HG03108 (cell line): ENCODE measurements at regions not wholly inside any gene's neighbourhood (a gene's known extent, or its start where the extent isn't known, plus 50 kb on each side); places are given as distances from the start of the nearest gene placed in this dataset.
"Not testable (repeated sequence)": the region's sequence is repeated elsewhere in the genome, so short reads cannot be mapped to it uniquely, and the experiment has no call there.

ENCODE experiments used
- ATAC-seq: cut with Tn5 transposase; IDR thresholded peaks from one replicate; pipeline ENCODE4 v1.9.1; 2021; ENCODE audit warnings: moderate library complexity; ENCODE audit not compliant: unreplicated experiment

- no peak for ATAC-seq
Measured at GRCh38 chr6:140372064-140372463, 997.6 kb upstream of the CITED2 start.

DNA sequence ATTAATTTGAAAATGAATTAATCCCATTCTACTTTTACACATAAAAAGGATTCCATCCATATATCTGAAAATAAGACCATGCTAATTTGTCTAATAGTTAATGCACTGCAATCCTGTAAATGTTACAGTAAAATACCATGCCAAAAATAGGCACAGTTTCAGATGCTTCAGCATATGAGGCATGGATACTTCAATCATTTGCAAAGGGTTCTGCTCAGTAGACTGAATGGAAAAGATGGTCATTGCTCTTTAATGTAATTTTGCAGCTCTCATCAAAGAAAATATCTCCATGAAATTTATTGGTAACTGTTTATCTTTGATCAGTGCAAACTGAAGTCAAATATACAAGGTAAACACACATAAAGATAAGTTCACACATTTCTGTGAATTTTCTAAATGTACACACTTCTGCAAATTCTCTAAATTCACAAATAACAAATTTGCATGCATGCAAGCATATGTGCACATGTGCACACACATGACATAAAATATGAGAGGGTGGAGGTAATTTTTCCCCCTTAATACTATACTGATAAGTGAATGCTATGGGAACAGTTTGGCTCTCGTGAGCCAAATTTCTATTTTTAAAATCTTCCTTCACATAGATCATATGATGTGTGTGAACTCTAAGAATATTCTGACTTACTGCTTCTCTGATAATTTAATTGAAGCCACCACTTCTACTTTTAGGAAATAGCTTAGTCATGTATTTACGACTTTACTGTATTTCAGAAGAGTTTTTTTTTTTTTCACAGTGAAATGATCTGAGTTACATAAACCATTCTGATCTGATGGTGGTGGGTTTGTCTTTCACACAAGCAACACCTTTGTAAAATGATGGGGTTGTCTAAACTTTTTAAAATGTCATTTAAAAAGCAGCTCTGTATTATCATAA lies 996.8 kb upstream of the CITED2 start:
- no peak for ATAC-seq

DNA sequence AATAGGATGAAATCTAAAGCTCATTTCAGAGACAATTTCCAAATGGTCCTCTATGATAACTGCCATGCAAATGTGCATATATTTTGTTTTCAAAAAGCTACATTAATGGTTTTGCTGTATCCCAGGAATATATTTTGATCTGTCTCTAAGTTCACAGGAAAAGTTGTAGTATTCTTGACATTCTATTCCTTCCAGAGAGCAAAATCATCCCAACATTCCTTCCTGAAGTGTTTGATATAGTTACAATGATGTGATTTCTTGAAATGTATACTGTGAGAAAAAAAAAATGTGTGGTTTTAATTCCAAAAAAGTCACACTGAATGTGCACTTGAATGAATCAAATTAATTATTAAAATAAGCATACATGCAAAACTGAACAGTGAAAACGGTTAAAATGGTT lies 996.0 kb upstream of the CITED2 start:
- ATAC-seq = no peak

GRCh38 chr6:140366991-140367390 lies 992.5 kb upstream of the CITED2 start:
- ATAC-seq = no peak

DNA sequence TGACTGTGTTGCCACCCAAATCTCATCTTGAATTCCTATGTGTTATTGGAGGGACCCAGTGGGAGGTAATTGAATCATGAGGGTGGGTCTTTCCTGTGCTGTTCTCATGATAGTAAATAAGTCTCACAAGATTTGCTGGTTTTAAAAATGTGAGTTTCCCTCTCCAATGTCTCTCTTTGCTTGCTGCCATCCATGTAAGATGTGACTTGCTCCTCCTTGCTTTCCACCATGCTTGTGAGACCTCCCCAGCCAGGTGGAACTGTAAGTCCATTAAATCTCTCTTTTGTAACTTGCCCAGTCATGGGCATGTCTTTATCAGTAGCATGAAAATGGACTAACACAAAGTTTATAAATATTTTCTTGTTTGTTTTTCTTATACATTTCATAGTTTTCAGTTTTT lies 990.5 kb upstream of the CITED2 start:
- ATAC-seq = no peak

DNA sequence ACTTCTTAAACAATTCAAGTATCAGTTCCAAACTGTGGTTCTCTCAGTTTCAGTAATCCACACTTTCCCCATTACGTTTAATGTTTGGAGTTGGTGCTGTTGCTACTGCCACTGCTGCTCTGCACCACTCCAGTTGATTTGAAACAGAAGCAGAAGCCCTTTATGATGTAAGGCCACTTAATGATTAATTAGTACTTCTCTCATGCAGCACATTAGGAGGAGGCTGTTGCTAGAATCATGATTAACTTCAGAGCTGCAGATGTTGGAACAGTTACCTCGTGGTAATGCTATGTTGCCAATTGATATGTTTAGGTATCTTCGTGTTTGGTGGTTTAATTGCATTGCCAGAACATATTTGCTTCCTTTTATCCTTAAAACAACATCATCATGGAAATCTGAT lies 986.2 kb upstream of the CITED2 start:
- ATAC-seq = no peak

- ATAC-seq = no peak
Measured at GRCh38 chr6:140355476-140355875, 981.0 kb upstream of the CITED2 start.

DNA sequence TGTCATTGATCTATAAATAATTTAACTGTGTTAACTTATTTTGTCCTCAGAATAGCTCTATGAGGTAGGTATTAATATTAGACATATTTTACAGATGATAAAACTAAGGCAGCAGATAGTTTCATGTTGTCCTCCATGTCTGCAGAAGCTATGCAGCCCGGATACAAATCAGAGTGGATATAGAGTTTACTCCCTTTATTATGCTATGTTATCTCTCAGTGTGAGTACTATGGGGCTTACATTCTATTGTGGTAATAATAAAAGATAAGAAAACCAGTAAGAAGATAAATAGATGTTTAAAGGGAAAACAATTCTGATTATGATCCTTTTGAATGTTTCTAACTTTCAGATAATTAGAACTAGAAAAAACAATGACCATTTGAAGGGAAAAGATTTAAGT lies 979.8 kb upstream of the CITED2 start:
- no peak for ATAC-seq

DNA sequence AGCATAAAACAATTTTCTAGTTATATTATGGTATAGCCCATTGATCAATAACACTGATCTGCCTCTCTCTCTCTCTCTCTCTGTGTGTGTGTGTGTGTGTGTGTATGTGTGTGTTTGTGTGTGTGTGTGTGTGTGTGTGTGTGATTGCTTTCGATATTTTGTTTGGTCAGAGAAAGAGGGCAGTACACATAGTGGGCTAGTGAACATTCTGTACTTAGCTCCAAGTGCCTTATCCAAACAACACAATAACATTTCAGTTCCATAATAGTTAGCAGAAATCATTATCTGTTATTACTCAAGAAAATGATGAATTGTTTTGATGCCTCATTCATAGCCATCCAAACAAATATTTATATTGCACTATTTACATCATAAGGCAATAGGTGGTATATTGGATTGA lies 979.1 kb upstream of the CITED2 start:
- ATAC-seq = no peak

DNA sequence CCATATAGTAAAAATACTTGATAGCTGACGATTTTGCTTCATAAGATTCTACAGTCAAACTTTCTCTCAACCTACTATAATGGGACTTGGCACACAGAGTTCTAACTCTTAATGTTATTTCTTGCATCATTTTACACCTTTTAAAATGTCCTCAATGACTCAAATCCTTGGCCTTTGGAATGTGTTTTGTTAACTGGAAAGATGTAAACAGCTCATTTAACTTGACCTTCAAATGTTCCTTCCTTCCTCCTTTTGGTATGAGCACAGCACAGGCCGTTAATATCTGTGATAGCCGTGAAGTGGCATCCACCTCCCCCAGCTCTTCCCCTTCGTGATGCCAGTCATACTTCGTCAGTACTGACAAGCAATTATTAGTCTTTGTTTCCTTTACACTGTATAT lies 972.0 kb upstream of the CITED2 start:
- ATAC-seq = no peak

- no peak for ATAC-seq
Measured at GRCh38 chr6:140345935-140346334, 971.5 kb upstream of the CITED2 start.

GRCh38 chr6:140344142-140344913 lies 969.9 kb upstream of the CITED2 start:
- no peak for ATAC-seq

- no peak for ATAC-seq
Measured at GRCh38 chr6:140343128-140343527, 968.7 kb upstream of the CITED2 start.

DNA sequence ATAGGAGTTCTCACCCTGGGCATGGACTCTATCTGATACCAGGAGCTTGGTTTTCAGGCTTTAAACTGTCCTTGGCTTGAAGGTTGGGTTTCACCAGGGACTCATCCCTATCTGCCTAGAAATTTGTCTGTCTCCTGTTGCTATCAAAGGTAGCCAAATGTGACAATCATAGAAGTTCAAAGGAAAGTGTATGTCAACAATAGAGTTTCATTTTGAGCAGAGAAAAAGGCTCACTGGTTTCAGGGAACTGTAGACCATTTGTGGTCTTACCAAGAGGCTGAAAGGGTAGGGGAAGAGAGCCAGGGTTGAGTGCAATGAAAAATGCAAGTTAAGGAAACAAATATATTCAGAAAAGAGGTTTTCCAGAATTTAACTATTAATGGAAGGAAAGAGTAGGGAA lies 966.8 kb upstream of the CITED2 start:
- ATAC-seq = no peak

- no peak for ATAC-seq
Measured at GRCh38 chr6:140340795-140341194, 966.3 kb upstream of the CITED2 start.

DNA sequence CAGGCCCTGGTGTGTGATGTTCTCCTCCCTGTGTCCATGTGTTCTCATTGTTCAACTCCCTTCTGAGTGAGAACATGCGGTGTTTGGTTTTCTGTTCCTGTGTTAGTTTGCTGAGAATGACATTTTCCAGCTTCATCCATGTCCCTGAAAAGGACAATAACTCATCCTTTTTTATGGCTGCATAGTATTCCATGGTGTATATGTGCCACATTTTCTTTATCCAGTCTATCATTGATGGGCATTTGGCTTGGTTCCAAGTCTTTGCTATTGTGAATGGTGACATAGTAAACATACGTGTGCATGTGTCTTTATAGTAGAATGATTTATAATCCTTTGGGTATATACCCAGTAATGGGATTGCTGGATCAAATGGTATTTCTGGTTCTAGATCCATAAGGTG lies 964.6 kb upstream of the CITED2 start:
- not testable (repeated sequence) for ATAC-seq

DNA sequence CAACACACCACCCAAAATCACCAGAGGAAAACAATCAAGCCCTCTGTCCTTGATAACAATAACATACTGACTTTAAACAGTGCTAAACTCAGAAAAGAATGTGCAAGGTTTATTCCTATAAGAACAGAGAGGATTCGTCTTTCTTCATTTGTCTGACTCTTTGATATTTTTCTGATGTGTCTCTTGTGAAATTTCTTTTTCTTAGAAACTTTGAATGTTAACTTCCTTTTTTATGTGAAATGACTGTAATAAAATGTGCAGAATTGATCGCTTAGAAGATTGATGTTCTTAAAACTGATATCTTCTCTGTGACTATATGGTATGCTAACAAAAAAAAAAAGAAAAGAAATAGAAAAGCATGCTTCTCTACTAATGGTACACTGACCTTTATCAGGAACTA lies 947.4 kb upstream of the CITED2 start:
- no peak for ATAC-seq

GRCh38 chr6:140320081-140321080 lies 945.9 kb upstream of the CITED2 start:
- ATAC-seq = no peak

DNA sequence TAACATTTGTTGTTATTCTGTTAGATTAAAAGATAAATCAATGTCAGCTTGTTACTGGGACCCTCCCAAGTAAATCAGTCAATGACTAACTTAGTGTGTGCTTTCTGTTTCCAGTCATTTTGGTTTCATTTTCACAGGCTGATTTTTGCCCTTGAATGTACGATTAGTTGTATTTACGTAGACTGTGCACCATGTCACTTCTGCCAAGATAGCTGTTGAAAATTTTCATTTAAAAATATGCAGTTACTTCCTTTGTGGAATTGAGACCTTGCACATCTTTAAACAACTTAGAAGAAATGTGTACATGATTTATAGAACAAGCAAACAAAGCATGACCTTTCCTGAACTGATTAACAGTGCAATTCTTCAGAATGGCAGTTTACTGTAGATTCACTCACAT lies 944.8 kb upstream of the CITED2 start:
- ATAC-seq = peak; percentile 83

DNA sequence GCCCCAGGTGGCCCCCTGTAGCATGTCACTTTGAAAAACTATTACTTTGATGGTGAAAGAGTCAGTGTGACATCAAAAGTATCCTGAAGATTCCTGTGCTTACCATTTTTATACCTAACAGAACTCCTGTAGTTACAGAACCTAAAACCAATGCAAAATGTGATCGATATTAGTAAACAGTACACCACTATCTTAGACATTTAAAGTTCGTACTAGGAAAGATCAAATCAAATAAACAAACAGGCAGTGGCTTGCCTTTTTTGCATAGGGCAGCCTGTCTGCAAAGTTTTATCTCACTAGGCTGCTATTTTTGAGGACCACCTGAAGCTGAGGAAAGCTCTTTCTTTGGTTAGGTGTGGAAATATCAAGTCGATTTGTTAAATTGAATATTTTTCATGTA lies 944.0 kb upstream of the CITED2 start:
- no peak for ATAC-seq

DNA sequence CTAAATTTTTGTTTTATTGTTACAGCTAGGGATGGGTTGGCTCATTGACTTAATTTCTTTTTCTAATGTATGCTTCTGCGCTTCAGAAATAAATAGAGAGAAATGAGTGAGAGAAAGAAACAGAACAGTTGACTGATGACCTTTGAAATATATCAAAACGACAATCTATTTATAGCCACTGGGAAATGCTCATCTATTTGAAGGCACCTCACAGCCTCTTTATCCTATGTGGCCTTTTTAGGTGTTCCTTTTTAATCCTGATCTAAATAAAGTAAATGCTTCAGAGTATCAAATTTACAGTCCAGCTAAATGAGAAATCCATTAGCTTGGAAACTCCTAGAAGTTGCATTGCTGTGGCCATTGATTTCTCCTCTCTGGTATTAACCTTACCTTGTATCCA lies 943.5 kb upstream of the CITED2 start:
- no peak for ATAC-seq
